Effector memory CD4-positive, alpha-beta T cell (primary cell): ENCODE measurements at regions not wholly inside any gene's neighbourhood (a gene's known extent, or its start where the extent isn't known, plus 50 kb on each side); places are given as distances from the start of the nearest gene placed in this dataset.

Experiments
- DNase-seq, 3 donors: peaks; one replicate each; pipeline ENCODE4 v3.0.0-alpha.2; 2020
- H3K27ac ChIP-seq: 2 replicates; pipeline ENCODE4 v1.7.0; 2013; ENCODE audit warnings: mild to moderate bottlenecking, low read length, moderate library complexity; ENCODE audit not compliant: insufficient read depth, poor library complexity, severe bottlenecking
- H3K27me3 ChIP-seq: replicated peaks from 2 replicates; pipeline ENCODE4 v1.7.0; 2013; ENCODE audit warnings: mild to moderate bottlenecking, low read length; ENCODE audit not compliant: insufficient read depth, control insufficient read depth, poor library complexity, severe bottlenecking
- H3K36me3 ChIP-seq: 2 replicates; pipeline ENCODE4 v1.7.0; 2013; ENCODE audit warnings: mild to moderate bottlenecking, low read length, moderate library complexity; ENCODE audit not compliant: control insufficient read depth, insufficient read depth
- H3K4me1 ChIP-seq: 2 replicates; pipeline ENCODE4 v1.7.0; 2013; ENCODE audit warnings: low read length, mild to moderate bottlenecking; ENCODE audit not compliant: control insufficient read depth, insufficient read depth, poor library complexity, severe bottlenecking
- H3K4me3 ChIP-seq: 2 replicates; pipeline ENCODE4 v1.7.0; 2013; ENCODE audit warnings: low read length, low read depth, mild to moderate bottlenecking; ENCODE audit not compliant: insufficient read depth, poor library complexity, severe bottlenecking
- H3K9me3 ChIP-seq: 2 replicates; pipeline ENCODE4 v1.7.0; 2013; ENCODE audit warnings: mild to moderate bottlenecking, low read length, moderate library complexity; ENCODE audit not compliant: control insufficient read depth

GRCh38 chr5:82330530-82331270, 52.5 kb upstream of the RPS23 start:
- no peaks in the 10 kb centered on the region for H3K36me3 ChIP-seq
- H3K27ac ChIP-seq = no peak overlapping the region
- H3K4me1 ChIP-seq = no peaks in the 10 kb centered on the region
- no peak for DNase-seq
- H3K27me3 ChIP-seq = no peaks in the 10 kb centered on the region
- H3K4me3 ChIP-seq = no peak overlapping the region
- H3K9me3 ChIP-seq = no peaks in the 10 kb centered on the region

GRCh38 chr5:82329393-82329792, 51.2 kb upstream of the RPS23 start:
- Histone ChIP-seq H3K36me3 (no peaks in the 10 kb centered on the region), H3K4me3 (no peak overlapping the region), H3K27ac (no peak overlapping the region), H3K4me1 (no peaks in the 10 kb centered on the region), H3K9me3 (no peaks in the 10 kb centered on the region), H3K27me3 (no peaks in the 10 kb centered on the region)
- no peak for DNase-seq
